ENCODE measurements at regions not wholly inside any gene's neighbourhood (a gene's known extent, or its start where the extent isn't known, plus 50 kb on each side); places are given as distances from the start of the nearest gene placed in this dataset.

DNA sequence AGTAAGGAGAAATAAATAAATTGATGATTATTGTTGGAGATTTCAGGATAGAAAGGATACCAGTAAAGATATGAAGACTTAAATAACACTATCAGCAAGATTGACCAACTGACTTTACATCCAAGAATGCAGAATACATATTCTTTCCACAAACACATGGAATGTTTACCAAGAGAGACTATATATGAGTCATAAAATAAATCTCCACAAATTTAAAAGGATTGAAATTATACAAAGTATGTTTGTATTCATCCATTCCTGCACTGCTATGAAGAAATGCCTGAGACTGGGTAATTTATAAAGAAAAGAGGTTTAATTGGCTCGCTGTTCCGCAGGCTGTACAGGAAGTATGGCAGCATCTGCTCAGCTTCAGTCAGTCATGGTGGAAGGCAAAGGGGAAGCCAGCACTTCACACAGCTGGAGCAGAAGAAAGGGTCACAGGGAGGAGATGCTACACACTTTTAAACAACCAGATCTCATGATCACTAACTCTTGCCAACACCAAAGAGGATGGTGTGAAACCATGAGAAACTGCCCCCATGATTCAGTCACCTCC lies 56.7 kb upstream of the TNFRSF21 start:
- no peaks in the 10 kb centered on the region for H3K36me3 ChIP-seq (ENCODE audit: low read length)
- H3K27ac ChIP-seq (ENCODE audit: low read depth, low read length), result no peak overlapping the region
- H2AFZ ChIP-seq (ENCODE audit: low read depth, low read length, severe bottlenecking), result no peak overlapping the region
- H3F3A ChIP-seq (ENCODE audit: insufficient read depth), result no peaks in the 10 kb centered on the region
- no peak overlapping the region for H3K4me2 ChIP-seq (ENCODE audit: low read depth, low read length, poor library complexity, severe bottlenecking)
- H3K79me2 ChIP-seq (ENCODE audit: insufficient read depth, low read length), result no peaks in the 10 kb centered on the region
- H3K9me2 ChIP-seq (replicated peaks; ENCODE audit: insufficient read depth, low read length), result no peaks in the 10 kb centered on the region
- H4K20me1 ChIP-seq (ENCODE audit: low read depth, low read length), result no peaks in the 10 kb centered on the region
- H3K9me3 ChIP-seq (ENCODE audit: insufficient read depth, low read length), result no peaks in the 10 kb centered on the region
- no peak overlapping the region for H3K4me3 ChIP-seq (ENCODE audit: insufficient read depth, low read length, poor library complexity, severe bottlenecking)
- no peaks in the 10 kb centered on the region for H3K27me3 ChIP-seq (ENCODE audit: low read length)
- no peak overlapping the region for H3K9ac ChIP-seq (ENCODE audit: low read length)
- TF ChIP-seq EZH2phosphoT487 (conservative IDR thresholded peaks at IDR 0.05; ENCODE audit: low read length), result no peak
- TF ChIP-seq, protein P1, sequence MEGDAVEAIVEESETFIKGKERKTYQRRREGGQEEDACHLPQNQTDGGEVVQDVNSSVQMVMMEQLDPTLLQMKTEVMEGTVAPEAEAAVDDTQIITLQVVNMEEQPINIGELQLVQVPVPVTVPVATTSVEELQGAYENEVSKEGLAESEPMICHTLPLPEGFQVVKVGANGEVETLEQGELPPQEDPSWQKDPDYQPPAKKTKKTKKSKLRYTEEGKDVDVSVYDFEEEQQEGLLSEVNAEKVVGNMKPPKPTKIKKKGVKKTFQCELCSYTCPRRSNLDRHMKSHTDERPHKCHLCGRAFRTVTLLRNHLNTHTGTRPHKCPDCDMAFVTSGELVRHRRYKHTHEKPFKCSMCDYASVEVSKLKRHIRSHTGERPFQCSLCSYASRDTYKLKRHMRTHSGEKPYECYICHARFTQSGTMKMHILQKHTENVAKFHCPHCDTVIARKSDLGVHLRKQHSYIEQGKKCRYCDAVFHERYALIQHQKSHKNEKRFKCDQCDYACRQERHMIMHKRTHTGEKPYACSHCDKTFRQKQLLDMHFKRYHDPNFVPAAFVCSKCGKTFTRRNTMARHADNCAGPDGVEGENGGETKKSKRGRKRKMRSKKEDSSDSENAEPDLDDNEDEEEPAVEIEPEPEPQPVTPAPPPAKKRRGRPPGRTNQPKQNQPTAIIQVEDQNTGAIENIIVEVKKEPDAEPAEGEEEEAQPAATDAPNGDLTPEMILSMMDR (IDR thresholded peaks at IDR 0.05; ENCODE audit: insufficient read depth, low read length, poor library complexity, severe bottlenecking), result no peak

DNA sequence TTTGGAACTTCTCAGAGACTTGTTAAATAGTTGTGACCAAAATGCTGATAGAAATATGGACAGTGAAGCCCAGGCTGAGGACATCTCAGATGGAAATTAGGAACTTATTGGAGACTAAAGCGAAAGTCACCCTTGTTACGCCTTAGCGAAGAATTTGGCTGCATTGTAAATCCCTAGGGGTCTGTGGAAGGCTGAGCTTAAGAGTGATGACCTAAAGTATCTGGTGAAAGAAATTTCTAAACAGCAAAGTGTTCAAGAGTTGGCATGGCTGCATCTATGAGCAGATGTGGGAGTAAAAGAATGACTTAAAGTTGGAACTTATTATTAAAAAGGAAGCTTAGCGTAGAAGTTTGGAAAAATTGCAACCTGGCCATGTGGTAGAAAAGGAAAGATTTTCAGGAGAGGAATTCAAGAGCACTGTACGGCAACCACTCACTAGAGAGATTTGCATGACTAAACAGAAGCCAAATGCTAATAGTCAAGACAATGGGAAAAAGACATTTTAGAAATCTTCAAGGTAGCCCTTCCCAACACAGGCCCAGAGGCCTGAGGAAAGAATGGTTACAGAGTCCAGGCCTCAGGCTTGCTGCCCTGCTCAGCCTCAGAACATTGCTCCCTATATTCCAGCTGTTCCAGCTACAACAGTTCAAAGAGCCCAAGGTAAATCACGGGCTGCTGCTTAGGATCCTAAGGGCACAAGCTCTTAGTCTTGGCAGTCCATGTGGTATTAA lies 61.6 kb upstream of the TNFRSF21 start:
- Histone ChIP-seq H2AFZ (ENCODE audit: low read depth, low read length, severe bottlenecking) (no peak overlapping the region), H3K27me3 (ENCODE audit: low read length) (no peaks in the 10 kb centered on the region), H3K9ac (ENCODE audit: low read length) (no peak overlapping the region), H3K79me2 (ENCODE audit: insufficient read depth, low read length) (no peaks in the 10 kb centered on the region), H3K4me3 (ENCODE audit: insufficient read depth, low read length, poor library complexity, severe bottlenecking) (no peak overlapping the region), H3K4me2 (ENCODE audit: low read depth, low read length, poor library complexity, severe bottlenecking) (no peak overlapping the region), H3K9me3 (ENCODE audit: insufficient read depth, low read length) (no peaks in the 10 kb centered on the region), H3K27ac (ENCODE audit: low read depth, low read length) (no peak overlapping the region), H3K36me3 (ENCODE audit: low read length) (no peaks in the 10 kb centered on the region), H4K20me1 (ENCODE audit: low read depth, low read length) (no peaks in the 10 kb centered on the region), H3F3A (ENCODE audit: insufficient read depth) (no peaks in the 10 kb centered on the region), H3K9me2 (replicated peaks; ENCODE audit: insufficient read depth, low read length) (no peaks in the 10 kb centered on the region)
- no peak for TF ChIP-seq EZH2phosphoT487 (conservative IDR thresholded peaks at IDR 0.05; ENCODE audit: low read length)

DNA sequence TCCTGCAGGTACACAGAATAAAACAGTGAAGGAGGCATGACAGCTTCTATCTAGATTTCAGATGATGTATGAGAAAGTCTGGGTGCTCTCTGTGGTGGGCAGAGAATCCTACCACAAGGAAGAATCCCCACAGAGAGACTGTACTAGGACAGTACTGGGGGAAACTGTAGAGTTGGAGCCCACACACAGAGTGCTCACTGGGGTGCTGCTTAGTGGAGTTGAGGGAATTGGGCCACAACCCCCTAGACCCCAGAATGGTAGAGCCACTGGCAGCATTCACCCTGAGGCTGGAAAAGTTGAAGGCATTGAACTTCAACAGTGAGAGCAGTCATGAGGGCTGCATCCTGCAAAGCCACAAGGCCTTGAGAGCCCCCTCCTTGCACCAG lies 62.2 kb upstream of the TNFRSF21 start:
- Histone ChIP-seq H3K9ac (ENCODE audit: low read length) (no peak overlapping the region), H3K4me3 (ENCODE audit: insufficient read depth, low read length, poor library complexity, severe bottlenecking) (no peak overlapping the region), H3K9me3 (ENCODE audit: insufficient read depth, low read length) (no peaks in the 10 kb centered on the region), H3K36me3 (ENCODE audit: low read length) (no peaks in the 10 kb centered on the region), H3K9me2 (replicated peaks; ENCODE audit: insufficient read depth, low read length) (no peaks in the 10 kb centered on the region), H4K20me1 (ENCODE audit: low read depth, low read length) (no peaks in the 10 kb centered on the region), H3F3A (ENCODE audit: insufficient read depth) (no peaks in the 10 kb centered on the region), H2AFZ (ENCODE audit: low read depth, low read length, severe bottlenecking) (no peak overlapping the region), H3K79me2 (ENCODE audit: insufficient read depth, low read length) (no peaks in the 10 kb centered on the region), H3K27ac (ENCODE audit: low read depth, low read length) (no peak overlapping the region), H3K27me3 (ENCODE audit: low read length) (no peaks in the 10 kb centered on the region), H3K4me2 (ENCODE audit: low read depth, low read length, poor library complexity, severe bottlenecking) (no peak overlapping the region)
- TF ChIP-seq EZH2phosphoT487 (conservative IDR thresholded peaks at IDR 0.05; ENCODE audit: low read length), result no peak
- TF ChIP-seq, protein P1 (IDR thresholded peaks at IDR 0.05; ENCODE audit: insufficient read depth, low read length, poor library complexity, severe bottlenecking), result no peak

DNA sequence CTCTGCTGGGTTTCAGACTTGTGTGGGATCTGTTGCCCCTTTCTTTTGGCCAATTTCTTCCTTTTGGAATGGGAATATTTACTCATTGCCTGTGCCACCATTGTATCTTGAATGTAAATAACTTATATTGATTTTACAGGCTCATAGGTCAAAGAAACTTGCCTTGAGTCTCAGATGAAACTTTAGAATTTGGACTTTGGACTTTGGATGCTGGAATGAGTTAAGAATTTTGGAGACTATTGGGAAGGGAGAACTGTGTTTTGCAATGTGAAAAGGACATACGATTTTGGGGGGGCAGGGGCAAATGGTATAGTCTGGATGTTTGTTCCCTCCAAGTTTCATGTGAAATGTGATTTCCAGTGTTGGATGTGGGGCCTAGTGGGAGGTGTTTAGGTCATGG lies 62.6 kb upstream of the TNFRSF21 start:
- TF ChIP-seq, protein P1 (IDR thresholded peaks at IDR 0.05; ENCODE audit: insufficient read depth, low read length, poor library complexity, severe bottlenecking), result no peak
- TF ChIP-seq EZH2phosphoT487 (conservative IDR thresholded peaks at IDR 0.05; ENCODE audit: low read length), result no peak
- H3K27ac ChIP-seq (ENCODE audit: low read depth, low read length), result no peak overlapping the region
- no peak overlapping the region for H3K9ac ChIP-seq (ENCODE audit: low read length)
- H3K9me2 ChIP-seq (replicated peaks; ENCODE audit: insufficient read depth, low read length), result no peaks in the 10 kb centered on the region
- no peaks in the 10 kb centered on the region for H3F3A ChIP-seq (ENCODE audit: insufficient read depth)
- no peaks in the 10 kb centered on the region for H4K20me1 ChIP-seq (ENCODE audit: low read depth, low read length)
- no peak overlapping the region for H3K4me3 ChIP-seq (ENCODE audit: insufficient read depth, low read length, poor library complexity, severe bottlenecking)
- no peak overlapping the region for H3K4me2 ChIP-seq (ENCODE audit: low read depth, low read length, poor library complexity, severe bottlenecking)
- H3K79me2 ChIP-seq (ENCODE audit: insufficient read depth, low read length), result no peaks in the 10 kb centered on the region
- H2AFZ ChIP-seq (ENCODE audit: low read depth, low read length, severe bottlenecking), result no peak overlapping the region
- H3K27me3 ChIP-seq (ENCODE audit: low read length), result no peaks in the 10 kb centered on the region
- H3K36me3 ChIP-seq (ENCODE audit: low read length), result no peaks in the 10 kb centered on the region
- H3K9me3 ChIP-seq (ENCODE audit: insufficient read depth, low read length), result no peaks in the 10 kb centered on the region

All from SU-DHL-6 (cell line).